ENCODE measurements at regions not wholly inside any gene's neighbourhood (a gene's known extent, or its start where the extent isn't known, plus 50 kb on each side); places are given as distances from the start of the nearest gene placed in this dataset.

- TF ChIP-seq CTCF (IDR thresholded peaks at IDR 0.05): no peak
- TF ChIP-seq POLR2A (IDR thresholded peaks at IDR 0.05): no peak
Measured at GRCh38 chr16:58828901-58829545, 94.9 kb upstream of the GOT2 start.

Measured in ovary (tissue), 3 donors.